ENCODE measurements at regions not wholly inside any gene's neighbourhood (a gene's known extent, or its start where the extent isn't known, plus 50 kb on each side); places are given as distances from the start of the nearest gene placed in this dataset.
"Not testable (repeated sequence)": the region's sequence is repeated elsewhere in the genome, so short reads cannot be mapped to it uniquely, and the experiment has no call there.

DNA sequence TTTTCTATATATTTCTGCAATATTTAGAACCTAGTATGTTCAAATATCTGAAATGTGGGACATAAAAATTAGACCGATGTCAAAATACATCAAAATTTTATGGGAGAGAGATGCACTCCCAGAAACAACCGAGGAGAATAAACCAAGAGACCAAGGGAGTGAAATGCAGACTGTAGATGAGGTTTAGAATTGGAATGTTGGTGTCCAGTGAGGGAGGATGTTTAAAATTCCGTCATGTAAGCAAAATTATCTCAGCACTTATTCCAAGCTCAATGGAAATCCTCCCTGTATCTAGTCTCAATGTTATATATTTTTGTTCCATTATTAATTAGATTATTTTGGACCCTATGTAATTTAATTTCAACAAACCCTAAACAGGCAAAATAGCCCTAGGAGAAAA is 61.9 kb upstream of the MAGI2 start:
- H3K27me3 ChIP-seq (ENCODE audit: control insufficient read depth, low read length), result no peaks in the 10 kb centered on the region
- no peaks in the 10 kb centered on the region; the same call in 1 of the 2 replicates for H3K9me3 ChIP-seq (ENCODE audit: control insufficient read depth, insufficient read depth, low read length)
- no peak overlapping the region for H3K4me2 ChIP-seq (ENCODE audit: low read length)
- H4K20me1 ChIP-seq (ENCODE audit: control insufficient read depth, insufficient read depth, low read depth, low read length), result no peaks in the 10 kb centered on the region
- no peak for TF ChIP-seq EZH2phosphoT487 (IDR thresholded peaks at IDR 0.05; ENCODE audit: borderline replicate concordance, low read length)
- TF ChIP-seq, protein P1, sequence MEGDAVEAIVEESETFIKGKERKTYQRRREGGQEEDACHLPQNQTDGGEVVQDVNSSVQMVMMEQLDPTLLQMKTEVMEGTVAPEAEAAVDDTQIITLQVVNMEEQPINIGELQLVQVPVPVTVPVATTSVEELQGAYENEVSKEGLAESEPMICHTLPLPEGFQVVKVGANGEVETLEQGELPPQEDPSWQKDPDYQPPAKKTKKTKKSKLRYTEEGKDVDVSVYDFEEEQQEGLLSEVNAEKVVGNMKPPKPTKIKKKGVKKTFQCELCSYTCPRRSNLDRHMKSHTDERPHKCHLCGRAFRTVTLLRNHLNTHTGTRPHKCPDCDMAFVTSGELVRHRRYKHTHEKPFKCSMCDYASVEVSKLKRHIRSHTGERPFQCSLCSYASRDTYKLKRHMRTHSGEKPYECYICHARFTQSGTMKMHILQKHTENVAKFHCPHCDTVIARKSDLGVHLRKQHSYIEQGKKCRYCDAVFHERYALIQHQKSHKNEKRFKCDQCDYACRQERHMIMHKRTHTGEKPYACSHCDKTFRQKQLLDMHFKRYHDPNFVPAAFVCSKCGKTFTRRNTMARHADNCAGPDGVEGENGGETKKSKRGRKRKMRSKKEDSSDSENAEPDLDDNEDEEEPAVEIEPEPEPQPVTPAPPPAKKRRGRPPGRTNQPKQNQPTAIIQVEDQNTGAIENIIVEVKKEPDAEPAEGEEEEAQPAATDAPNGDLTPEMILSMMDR (IDR thresholded peaks at IDR 0.05; ENCODE audit: low read depth, low read length, poor library complexity, severe bottlenecking), result no peak
- no peaks in the 10 kb centered on the region for H3F3A ChIP-seq (ENCODE audit: control insufficient read depth, insufficient read depth)
- H3K36me3 ChIP-seq (ENCODE audit: control insufficient read depth, low read length), result no peaks in the 10 kb centered on the region
- H3K4me1 ChIP-seq (ENCODE audit: control insufficient read depth, low read length), result no peaks in the 10 kb centered on the region
- H3K9me2 ChIP-seq (replicated peaks; ENCODE audit: control insufficient read depth, low read length), result no peaks in the 10 kb centered on the region
- no peak overlapping the region for H3K27ac ChIP-seq (ENCODE audit: low read depth, low read length)
- H3K4me3 ChIP-seq (ENCODE audit: low read length), result no peak overlapping the region
- H3K79me2 ChIP-seq (ENCODE audit: control insufficient read depth, low read length), result no peaks in the 10 kb centered on the region

DNA sequence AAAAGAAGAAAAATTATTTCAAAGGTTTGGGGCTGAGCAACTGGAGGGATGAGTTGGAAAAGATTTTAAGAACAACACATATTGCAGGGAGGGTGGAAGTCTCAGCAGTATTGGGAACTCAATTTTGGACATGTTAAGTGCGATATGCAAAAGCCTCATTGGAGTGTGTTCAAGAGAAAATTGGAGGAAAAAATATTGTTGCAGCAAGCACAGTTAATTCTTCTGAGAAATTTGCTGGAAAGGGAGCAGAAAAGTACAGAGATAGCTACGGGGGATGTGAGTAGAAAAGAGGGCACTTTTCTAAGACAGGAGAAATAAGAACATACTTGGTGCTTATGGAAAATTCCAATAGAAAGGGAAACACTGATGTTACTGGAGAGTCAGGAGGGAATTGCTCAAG is 59.8 kb upstream of the MAGI2 start:
- Histone ChIP-seq H3K4me2 (ENCODE audit: low read length) (no peak overlapping the region), H3K36me3 (ENCODE audit: control insufficient read depth, low read length) (no peaks in the 10 kb centered on the region), H3K9me3 (ENCODE audit: control insufficient read depth, insufficient read depth, low read length) (no peaks in the 10 kb centered on the region; the same call in 1 of the 2 replicates), H3K27ac (ENCODE audit: low read depth, low read length) (no peak overlapping the region), H3K4me1 (ENCODE audit: control insufficient read depth, low read length) (no peaks in the 10 kb centered on the region), H3K9me2 (replicated peaks; ENCODE audit: control insufficient read depth, low read length) (no peaks in the 10 kb centered on the region), H3F3A (ENCODE audit: control insufficient read depth, insufficient read depth) (no peaks in the 10 kb centered on the region), H3K27me3 (ENCODE audit: control insufficient read depth, low read length) (no peaks in the 10 kb centered on the region), H4K20me1 (ENCODE audit: control insufficient read depth, insufficient read depth, low read depth, low read length) (no peaks in the 10 kb centered on the region), H3K79me2 (ENCODE audit: control insufficient read depth, low read length) (no peaks in the 10 kb centered on the region), H3K4me3 (ENCODE audit: low read length) (no peak overlapping the region)
- no peak for TF ChIP-seq EZH2phosphoT487 (IDR thresholded peaks at IDR 0.05; ENCODE audit: borderline replicate concordance, low read length)
- TF ChIP-seq, protein P1 (IDR thresholded peaks at IDR 0.05; ENCODE audit: low read depth, low read length, poor library complexity, severe bottlenecking), result no peak

DNA sequence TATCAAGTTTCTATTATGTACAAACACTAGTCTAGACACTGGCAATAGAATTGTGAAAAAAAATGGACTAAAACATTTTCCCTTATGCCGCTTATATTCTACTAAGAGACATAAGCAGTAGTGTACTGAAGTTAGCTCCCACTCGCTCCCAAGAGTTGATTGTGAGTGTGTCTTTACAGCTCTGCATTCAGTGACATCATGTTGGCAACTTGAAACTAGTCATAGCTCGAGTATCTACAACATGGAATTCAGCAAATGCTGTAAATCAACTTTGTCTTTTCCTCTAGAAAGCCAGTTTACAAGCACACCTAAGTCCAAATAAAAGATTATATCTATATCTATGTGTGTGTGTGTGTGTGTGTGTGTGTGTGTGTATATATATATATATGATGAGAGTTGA is 58.8 kb upstream of the MAGI2 start:
- H3K27ac ChIP-seq (ENCODE audit: low read depth, low read length), result no peak overlapping the region
- H3K9me3 ChIP-seq (ENCODE audit: control insufficient read depth, insufficient read depth, low read length), result no peaks in the 10 kb centered on the region; the same call in 1 of the 2 replicates
- no peaks in the 10 kb centered on the region for H3K79me2 ChIP-seq (ENCODE audit: control insufficient read depth, low read length)
- no peaks in the 10 kb centered on the region for H3K4me1 ChIP-seq (ENCODE audit: control insufficient read depth, low read length)
- H3K9me2 ChIP-seq (replicated peaks; ENCODE audit: control insufficient read depth, low read length), result no peaks in the 10 kb centered on the region
- H3F3A ChIP-seq (ENCODE audit: control insufficient read depth, insufficient read depth), result no peaks in the 10 kb centered on the region
- no peaks in the 10 kb centered on the region for H4K20me1 ChIP-seq (ENCODE audit: control insufficient read depth, insufficient read depth, low read depth, low read length)
- TF ChIP-seq EZH2phosphoT487 (IDR thresholded peaks at IDR 0.05; ENCODE audit: borderline replicate concordance, low read length), result no peak
- TF ChIP-seq, protein P1 (IDR thresholded peaks at IDR 0.05; ENCODE audit: low read depth, low read length, poor library complexity, severe bottlenecking), result no peak
- no peaks in the 10 kb centered on the region for H3K27me3 ChIP-seq (ENCODE audit: control insufficient read depth, low read length)
- no peak overlapping the region for H3K4me3 ChIP-seq (ENCODE audit: low read length)
- no peak overlapping the region for H3K4me2 ChIP-seq (ENCODE audit: low read length)
- no peaks in the 10 kb centered on the region for H3K36me3 ChIP-seq (ENCODE audit: control insufficient read depth, low read length)

DNA sequence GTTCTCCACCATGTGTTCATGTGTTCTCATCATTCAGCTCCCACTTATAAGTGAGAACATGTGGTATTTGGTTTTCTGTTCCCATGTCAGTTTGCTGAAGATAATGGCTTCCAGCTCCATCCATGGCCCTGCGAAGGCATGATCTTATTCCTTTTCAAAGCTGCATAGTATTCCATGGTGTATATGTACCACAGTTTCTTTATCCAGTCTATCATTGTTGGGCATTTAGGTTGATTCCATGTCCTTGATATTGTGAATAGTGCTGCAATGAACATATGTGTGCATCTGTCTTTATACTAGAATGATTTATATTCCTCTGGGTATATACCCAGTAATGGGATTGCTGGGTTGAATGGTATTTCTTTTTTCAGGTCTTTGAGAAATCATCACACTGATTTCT is 57.6 kb upstream of the MAGI2 start:
- not testable (repeated sequence) for H3K9me2 ChIP-seq (replicated peaks; ENCODE audit: control insufficient read depth, low read length); H3F3A ChIP-seq (ENCODE audit: control insufficient read depth, insufficient read depth); H3K79me2 ChIP-seq (ENCODE audit: control insufficient read depth, low read length); H3K4me1 ChIP-seq (ENCODE audit: control insufficient read depth, low read length); H3K4me2 ChIP-seq (ENCODE audit: low read length); H3K27me3 ChIP-seq (ENCODE audit: control insufficient read depth, low read length); H3K4me3 ChIP-seq (ENCODE audit: low read length); H3K9me3 ChIP-seq (ENCODE audit: control insufficient read depth, insufficient read depth, low read length); H4K20me1 ChIP-seq (ENCODE audit: control insufficient read depth, insufficient read depth, low read depth, low read length); H3K36me3 ChIP-seq (ENCODE audit: control insufficient read depth, low read length); H3K27ac ChIP-seq (ENCODE audit: low read depth, low read length)
